ENCODE measurements at regions not wholly inside any gene's neighbourhood (a gene's known extent, or its start where the extent isn't known, plus 50 kb on each side); places are given as distances from the start of the nearest gene placed in this dataset.

DNA sequence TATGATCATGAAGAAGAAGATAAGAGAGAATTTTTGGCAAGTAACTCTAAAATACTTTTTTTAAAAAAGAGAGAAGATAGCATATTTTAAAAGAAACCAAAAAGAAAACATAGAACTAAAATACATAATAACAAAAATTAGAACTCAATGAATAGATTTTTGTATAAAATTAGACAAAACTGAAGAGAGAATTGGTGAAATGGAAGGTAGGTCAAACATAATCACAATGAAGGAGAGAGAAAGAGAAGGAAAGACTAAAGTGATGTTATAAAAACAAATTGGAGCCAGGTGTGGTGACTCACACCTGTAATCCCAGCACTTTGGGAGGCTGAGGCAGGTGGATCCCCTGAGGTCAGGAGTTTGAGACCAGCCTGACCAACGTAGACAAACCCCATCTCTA, 211.5 kb downstream of the AXIN2 start:
- no peak overlapping the region for H2BK20ac ChIP-seq (ENCODE audit: low read depth, low read length)
- WGBS, 2 experiments (ENCODE audit: extremely low coverage in 2 of 2, insufficient read length in 1 of 2) = 20% methylated on average over 1 of the region's 1 CpG; no CpG with 5 or more reads in 1 of the 2 experiments

More for the DNA sequence above, 211.5 kb downstream of the AXIN2 start:
- Histone ChIP-seq H2AFZ (replicated peaks; ENCODE audit: low read length, poor library complexity) (no peak overlapping the region), H2AK5ac (ENCODE audit: low read depth, low read length) (no peak overlapping the region), H3K27me3 (ENCODE audit: control insufficient read depth, insufficient read depth, low read length) (peaks cover 2% of the 10 kb centered on the region), H3K4me3 (ENCODE audit: insufficient read depth, low read depth, low read length) (no peak overlapping the region), H3K9ac (ENCODE audit: low read depth, low read length) (no peak overlapping the region), H3K18ac (ENCODE audit: low read depth, low read length) (no peak overlapping the region), H2BK15ac (ENCODE audit: low read depth, low read length) (no peak overlapping the region), H3K14ac (replicated peaks; ENCODE audit: low read depth, low read length) (no peak overlapping the region), H4K5ac (ENCODE audit: low read depth, low read length) (no peak overlapping the region), H4K8ac (ENCODE audit: low read depth in 2 of 2, low read length in 2 of 2) (no peak overlapping the region), H2BK5ac (ENCODE audit: low read depth, low read length, poor library complexity, severe bottlenecking) (no peak overlapping the region), H3K9me1 (ENCODE audit: insufficient read depth, low read length) (no peaks in the 10 kb centered on the region), H2BK120ac (ENCODE audit: low read depth, low read length) (no peak overlapping the region), H3K27ac (ENCODE audit: insufficient read depth, low read length) (no peak overlapping the region), H3K9me3 (ENCODE audit: control insufficient read depth, insufficient read depth, low read length) (peaks cover 3% of the 10 kb centered on the region), H2AK9ac (replicated peaks; ENCODE audit: low read depth, low read length, poor library complexity) (no peak overlapping the region), H3K79me1 (ENCODE audit: low read depth in 1 of 2, low read length in 2 of 2) (no peaks in the 10 kb centered on the region), H3K56ac (ENCODE audit: extremely low read depth, insufficient read depth, low read length) (no peak overlapping the region), H3K4me1 (ENCODE audit: control insufficient read depth, insufficient read depth, low read length) (no peaks in the 10 kb centered on the region), H3K4ac (ENCODE audit: low read depth, low read length) (no peak overlapping the region), H4K20me1 (ENCODE audit: insufficient read depth, low read length) (no peaks in the 10 kb centered on the region), H4K91ac (ENCODE audit: insufficient read depth, low read depth, low read length) (no peak overlapping the region), H3K36me3 (ENCODE audit: control insufficient read depth, insufficient read depth, low read length) (no peaks in the 10 kb centered on the region), H3K4me2 (ENCODE audit: low read depth, low read length) (no peak overlapping the region), H3K23ac (ENCODE audit: low read depth, low read length) (no peak overlapping the region)
- DNase-seq (no peak), ATAC-seq (ENCODE audit: low read depth) (no peak)
- ChIA-PET POLR2A (ENCODE audit: unreplicated experiment) (no interaction called here), CTCF (no interaction called here)
- TF ChIP-seq RFX5 (IDR thresholded peaks at IDR 0.05; ENCODE audit: low read depth, low read length) (no peak), CHD1 (IDR thresholded peaks at IDR 0.05; ENCODE audit: low read depth, low read length) (no peak)
- in situ Hi-C loops (cut with MboI; ENCODE audit: low sequenced_read_pairs) (no loop called here), intact Hi-C loops (cut with micrococcal nuclease) (no loop called here), dilution Hi-C loops (cut with HindIII; ENCODE audit: low sequenced_read_pairs, unreplicated experiment) (no loop called here)
- no TSS peak for BruUV-seq (replicated peaks)

All from IMR-90 (cell line).